ENCODE measurements at regions not wholly inside any gene's neighbourhood (a gene's known extent, or its start where the extent isn't known, plus 50 kb on each side); places are given as distances from the start of the nearest gene placed in this dataset.

- Histone ChIP-seq H3K36me3 (ENCODE audit: control insufficient read depth, insufficient read depth, low read length) (no peaks in the 10 kb centered on the region), H3K27ac (ENCODE audit: low read length) (no peak overlapping the region), H3K4me1 (ENCODE audit: control insufficient read depth, insufficient read depth, low read length) (no peaks in the 10 kb centered on the region), H3K4me3 (ENCODE audit: low read length) (no peak overlapping the region), H3K9me3 (replicated peaks; ENCODE audit: control insufficient read depth, low read depth, low read length) (no peaks in the 10 kb centered on the region), H3K27me3 (ENCODE audit: control insufficient read depth, insufficient read depth, low read length) (peaks cover 4% of the 10 kb centered on the region)
- DNase-seq = peak; percentile 83
- no CpG with 5 or more reads among the region's 1 CpG for WGBS (ENCODE audit: insufficient coverage)
These were observed 132.9 kb upstream of the PTCHD1 start for GRCh38 chrX:23201706-23202105.

GRCh38 chrX:23202326-23202725 is 132.3 kb upstream of the PTCHD1 start:
- H3K9me3 ChIP-seq (replicated peaks; ENCODE audit: control insufficient read depth, low read depth, low read length) = no peaks in the 10 kb centered on the region
- no CpG with 5 or more reads among the region's 4 CpGs for WGBS (ENCODE audit: insufficient coverage)
- H3K4me3 ChIP-seq (ENCODE audit: low read length) = no peak overlapping the region
- no peaks in the 10 kb centered on the region for H3K4me1 ChIP-seq (ENCODE audit: control insufficient read depth, insufficient read depth, low read length)
- H3K36me3 ChIP-seq (ENCODE audit: control insufficient read depth, insufficient read depth, low read length) = no peaks in the 10 kb centered on the region
- H3K27me3 ChIP-seq (ENCODE audit: control insufficient read depth, insufficient read depth, low read length) = peaks cover 4% of the 10 kb centered on the region
- peak; percentile 14 for DNase-seq
- no peak overlapping the region for H3K27ac ChIP-seq (ENCODE audit: low read length)

- peaks cover 4% of the 10 kb centered on the region for H3K27me3 ChIP-seq (ENCODE audit: control insufficient read depth, insufficient read depth, low read length)
- H3K9me3 ChIP-seq (replicated peaks; ENCODE audit: control insufficient read depth, low read depth, low read length) = no peaks in the 10 kb centered on the region
- H3K36me3 ChIP-seq (ENCODE audit: control insufficient read depth, insufficient read depth, low read length) = no peaks in the 10 kb centered on the region
- no peak for DNase-seq
- H3K27ac ChIP-seq (ENCODE audit: low read length) = no peak overlapping the region
- H3K4me1 ChIP-seq (ENCODE audit: control insufficient read depth, insufficient read depth, low read length) = no peaks in the 10 kb centered on the region
- no peak overlapping the region for H3K4me3 ChIP-seq (ENCODE audit: low read length)
- 71% methylated on average over 3 of the region's 5 CpGs for WGBS (ENCODE audit: insufficient coverage)
These were observed 111.5 kb upstream of the PTCHD1 start for GRCh38 chrX:23223169-23223568.

- WGBS (ENCODE audit: insufficient coverage) = no CpG with 5 or more reads among the region's 3 CpGs
- Histone ChIP-seq H3K27me3 (ENCODE audit: control insufficient read depth, insufficient read depth, low read length) (peaks cover 2% of the 10 kb centered on the region), H3K27ac (ENCODE audit: low read length) (no peak overlapping the region), H3K4me3 (ENCODE audit: low read length) (no peak overlapping the region), H3K9me3 (replicated peaks; ENCODE audit: control insufficient read depth, low read depth, low read length) (no peaks in the 10 kb centered on the region), H3K36me3 (ENCODE audit: control insufficient read depth, insufficient read depth, low read length) (no peaks in the 10 kb centered on the region), H3K4me1 (ENCODE audit: control insufficient read depth, insufficient read depth, low read length) (peaks cover 5% of the 10 kb centered on the region)
- DNase-seq = no peak
These were observed 106.2 kb upstream of the PTCHD1 start for GRCh38 chrX:23228454-23228853.

- H3K36me3 ChIP-seq (ENCODE audit: control insufficient read depth, insufficient read depth, low read length) = no peaks in the 10 kb centered on the region
- H3K9me3 ChIP-seq (replicated peaks; ENCODE audit: control insufficient read depth, low read depth, low read length) = no peaks in the 10 kb centered on the region
- peaks cover 2% of the 10 kb centered on the region for H3K27me3 ChIP-seq (ENCODE audit: control insufficient read depth, insufficient read depth, low read length)
- H3K27ac ChIP-seq (ENCODE audit: low read length) = peak overlapping the region; percentile 7
- peak; percentile 17 for DNase-seq
- WGBS (ENCODE audit: insufficient coverage) = 47% methylated on average over 4 of the region's 5 CpGs
- H3K4me1 ChIP-seq (ENCODE audit: control insufficient read depth, insufficient read depth, low read length) = peaks cover 5% of the 10 kb centered on the region
- H3K4me3 ChIP-seq (ENCODE audit: low read length) = no peak overlapping the region
These were observed 105.7 kb upstream of the PTCHD1 start for GRCh38 chrX:23228950-23229448.

- H3K36me3 ChIP-seq (ENCODE audit: control insufficient read depth, insufficient read depth, low read length) = no peaks in the 10 kb centered on the region
- H3K4me1 ChIP-seq (ENCODE audit: control insufficient read depth, insufficient read depth, low read length) = no peaks in the 10 kb centered on the region
- no peak for DNase-seq
- H3K27me3 ChIP-seq (ENCODE audit: control insufficient read depth, insufficient read depth, low read length) = no peaks in the 10 kb centered on the region
- H3K4me3 ChIP-seq (ENCODE audit: low read length) = no peak overlapping the region
- WGBS (ENCODE audit: insufficient coverage) = 40% methylated on average over 1 of the region's 5 CpGs
- no peaks in the 10 kb centered on the region for H3K9me3 ChIP-seq (replicated peaks; ENCODE audit: control insufficient read depth, low read depth, low read length)
- H3K27ac ChIP-seq (ENCODE audit: low read length) = no peak overlapping the region
These were observed 99.6 kb upstream of the PTCHD1 start for GRCh38 chrX:23235051-23235450.

- no peaks in the 10 kb centered on the region for H3K4me1 ChIP-seq (ENCODE audit: control insufficient read depth, insufficient read depth, low read length)
- WGBS (ENCODE audit: insufficient coverage) = no CpG with 5 or more reads among the region's 2 CpGs
- no peaks in the 10 kb centered on the region for H3K36me3 ChIP-seq (ENCODE audit: control insufficient read depth, insufficient read depth, low read length)
- no peaks in the 10 kb centered on the region for H3K27me3 ChIP-seq (ENCODE audit: control insufficient read depth, insufficient read depth, low read length)
- H3K9me3 ChIP-seq (replicated peaks; ENCODE audit: control insufficient read depth, low read depth, low read length) = no peaks in the 10 kb centered on the region
- H3K27ac ChIP-seq (ENCODE audit: low read length) = no peak overlapping the region
- H3K4me3 ChIP-seq (ENCODE audit: low read length) = no peak overlapping the region
- no peak for DNase-seq
These were observed 88.6 kb upstream of the PTCHD1 start for GRCh38 chrX:23246001-23246400.

GRCh38 chrX:23248187-23248586 is 86.5 kb upstream of the PTCHD1 start:
- Histone ChIP-seq H3K9me3 (replicated peaks; ENCODE audit: control insufficient read depth, low read depth, low read length) (peaks cover 4% of the 10 kb centered on the region), H3K36me3 (ENCODE audit: control insufficient read depth, insufficient read depth, low read length) (no peaks in the 10 kb centered on the region), H3K27ac (ENCODE audit: low read length) (no peak overlapping the region), H3K4me1 (ENCODE audit: control insufficient read depth, insufficient read depth, low read length) (no peaks in the 10 kb centered on the region), H3K27me3 (ENCODE audit: control insufficient read depth, insufficient read depth, low read length) (no peaks in the 10 kb centered on the region), H3K4me3 (ENCODE audit: low read length) (no peak overlapping the region)
- DNase-seq = no peak
- 69% methylated on average over 4 of the region's 7 CpGs for WGBS (ENCODE audit: insufficient coverage)

GRCh38 chrX:23251043-23251442 is 83.6 kb upstream of the PTCHD1 start:
- H3K4me3 ChIP-seq (ENCODE audit: low read length) = no peak overlapping the region
- H3K36me3 ChIP-seq (ENCODE audit: control insufficient read depth, insufficient read depth, low read length) = no peaks in the 10 kb centered on the region
- H3K27ac ChIP-seq (ENCODE audit: low read length) = no peak overlapping the region
- WGBS (ENCODE audit: insufficient coverage) = 17% methylated on average over 1 of the region's 1 CpG
- DNase-seq = no peak
- H3K4me1 ChIP-seq (ENCODE audit: control insufficient read depth, insufficient read depth, low read length) = no peaks in the 10 kb centered on the region
- H3K27me3 ChIP-seq (ENCODE audit: control insufficient read depth, insufficient read depth, low read length) = no peaks in the 10 kb centered on the region
- peaks cover 6% of the 10 kb centered on the region for H3K9me3 ChIP-seq (replicated peaks; ENCODE audit: control insufficient read depth, low read depth, low read length)

GRCh38 chrX:23263892-23264291 is 70.8 kb upstream of the PTCHD1 start:
- DNase-seq = no peak
- H3K27ac ChIP-seq (ENCODE audit: low read length) = no peak overlapping the region
- peaks cover 3% of the 10 kb centered on the region for H3K9me3 ChIP-seq (replicated peaks; ENCODE audit: control insufficient read depth, low read depth, low read length)
- no peaks in the 10 kb centered on the region for H3K4me1 ChIP-seq (ENCODE audit: control insufficient read depth, insufficient read depth, low read length)
- no peaks in the 10 kb centered on the region for H3K36me3 ChIP-seq (ENCODE audit: control insufficient read depth, insufficient read depth, low read length)
- H3K4me3 ChIP-seq (ENCODE audit: low read length) = no peak overlapping the region
- H3K27me3 ChIP-seq (ENCODE audit: control insufficient read depth, insufficient read depth, low read length) = peaks cover 2% of the 10 kb centered on the region
- WGBS (ENCODE audit: insufficient coverage) = 50% methylated on average over 1 of the region's 3 CpGs

- DNase-seq = no peak
- no peak overlapping the region for H3K4me3 ChIP-seq (ENCODE audit: low read length)
- WGBS (ENCODE audit: insufficient coverage) = 20% methylated on average over 1 of the region's 3 CpGs
- no peaks in the 10 kb centered on the region for H3K4me1 ChIP-seq (ENCODE audit: control insufficient read depth, insufficient read depth, low read length)
- no peaks in the 10 kb centered on the region for H3K9me3 ChIP-seq (replicated peaks; ENCODE audit: control insufficient read depth, low read depth, low read length)
- peaks cover 3% of the 10 kb centered on the region for H3K27me3 ChIP-seq (ENCODE audit: control insufficient read depth, insufficient read depth, low read length)
- no peaks in the 10 kb centered on the region for H3K36me3 ChIP-seq (ENCODE audit: control insufficient read depth, insufficient read depth, low read length)
- H3K27ac ChIP-seq (ENCODE audit: low read length) = no peak overlapping the region
These were observed 64.7 kb upstream of the PTCHD1 start for GRCh38 chrX:23269923-23270322.

Data from muscle of leg (tissue), 3 donors.